ENCODE measurements at regions not wholly inside any gene's neighbourhood (a gene's known extent, or its start where the extent isn't known, plus 50 kb on each side); places are given as distances from the start of the nearest gene placed in this dataset.
"Not testable (repeated sequence)": the region's sequence is repeated elsewhere in the genome, so short reads cannot be mapped to it uniquely, and the experiment has no call there.

- ATAC-seq (no peak), DNase-seq (no peak)
- Histone ChIP-seq H3K9me3 (no peaks in the 10 kb centered on the region), H3K4me1 (no peaks in the 10 kb centered on the region), H3K27ac (no peak overlapping the region), H3K27me3 (no peaks in the 10 kb centered on the region), H3K36me3 (no peaks in the 10 kb centered on the region), H3K4me3 (no peak overlapping the region)
- WGBS, 2 donors, result 78 to 80% methylated on average over 2 of the region's 2 CpGs
- TF ChIP-seq, protein P1, sequence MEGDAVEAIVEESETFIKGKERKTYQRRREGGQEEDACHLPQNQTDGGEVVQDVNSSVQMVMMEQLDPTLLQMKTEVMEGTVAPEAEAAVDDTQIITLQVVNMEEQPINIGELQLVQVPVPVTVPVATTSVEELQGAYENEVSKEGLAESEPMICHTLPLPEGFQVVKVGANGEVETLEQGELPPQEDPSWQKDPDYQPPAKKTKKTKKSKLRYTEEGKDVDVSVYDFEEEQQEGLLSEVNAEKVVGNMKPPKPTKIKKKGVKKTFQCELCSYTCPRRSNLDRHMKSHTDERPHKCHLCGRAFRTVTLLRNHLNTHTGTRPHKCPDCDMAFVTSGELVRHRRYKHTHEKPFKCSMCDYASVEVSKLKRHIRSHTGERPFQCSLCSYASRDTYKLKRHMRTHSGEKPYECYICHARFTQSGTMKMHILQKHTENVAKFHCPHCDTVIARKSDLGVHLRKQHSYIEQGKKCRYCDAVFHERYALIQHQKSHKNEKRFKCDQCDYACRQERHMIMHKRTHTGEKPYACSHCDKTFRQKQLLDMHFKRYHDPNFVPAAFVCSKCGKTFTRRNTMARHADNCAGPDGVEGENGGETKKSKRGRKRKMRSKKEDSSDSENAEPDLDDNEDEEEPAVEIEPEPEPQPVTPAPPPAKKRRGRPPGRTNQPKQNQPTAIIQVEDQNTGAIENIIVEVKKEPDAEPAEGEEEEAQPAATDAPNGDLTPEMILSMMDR (IDR thresholded peaks at IDR 0.05), result no peak
- intact Hi-C loops (cut with DNase I), result no loop called here
Measured at GRCh38 chr9:31323726-31324444, 1060.6 kb upstream of the ACO1 start.

DNA sequence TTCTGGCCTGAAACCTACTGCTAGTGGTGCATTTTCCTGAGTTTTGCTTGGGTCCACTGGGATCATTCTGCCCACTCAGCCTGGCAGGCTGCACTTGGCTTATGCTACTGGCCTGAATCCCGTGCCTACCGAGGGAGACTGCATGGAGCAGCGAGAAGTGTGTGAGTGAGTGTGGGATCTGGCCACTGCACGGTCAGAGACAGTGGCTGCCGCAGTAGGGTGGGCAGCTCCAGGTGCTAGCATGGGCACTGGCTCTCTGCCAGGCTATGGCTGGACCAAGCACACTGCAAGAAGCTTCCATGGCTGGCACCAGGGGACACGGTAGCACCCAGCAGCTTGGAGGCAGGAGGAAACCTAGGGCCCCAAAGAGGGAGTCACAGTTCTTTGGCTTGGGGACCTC, 1058.7 kb upstream of the ACO1 start:
- no peak overlapping the region for H3K4me3 ChIP-seq
- H3K4me1 ChIP-seq, result no peaks in the 10 kb centered on the region
- H3K36me3 ChIP-seq, result no peaks in the 10 kb centered on the region
- TF ChIP-seq, protein P1 (IDR thresholded peaks at IDR 0.05), result no peak
- DNase-seq (no peak), ATAC-seq (peak in 1 of 8 donors; percentile 22)
- H3K27ac ChIP-seq, result no peak overlapping the region
- no peaks in the 10 kb centered on the region for H3K9me3 ChIP-seq
- 90 to 95% methylated on average over 6 of the region's 6 CpGs for WGBS, 2 donors
- intact Hi-C loops (cut with DNase I), result no loop called here
- H3K27me3 ChIP-seq, result no peaks in the 10 kb centered on the region

- H3K4me3 ChIP-seq; ATAC-seq; intact Hi-C loops (cut with DNase I); DNase-seq; H3K4me1 ChIP-seq; H3K27me3 ChIP-seq; H3K9me3 ChIP-seq; H3K36me3 ChIP-seq; H3K27ac ChIP-seq: not testable (repeated sequence)
- 93% methylated on average over 12 of the region's 12 CpGs for WGBS, 2 donors
Measured at GRCh38 chr9:31326883-31327282, 1057.6 kb upstream of the ACO1 start.

- H3K4me1 ChIP-seq, result peaks cover 0 to 20% (median 12%) of the 10 kb centered on the region in 9 donors
- no peak overlapping the region for H3K4me3 ChIP-seq
- TF ChIP-seq, protein P1 (IDR thresholded peaks at IDR 0.05), result no peak
- no peaks in the 10 kb centered on the region for H3K27me3 ChIP-seq
- WGBS, 2 donors, result 69 to 79% methylated on average over 6 of the region's 6 CpGs
- H3K9me3 ChIP-seq, result peaks cover 0 to 6% (median 0%) of the 10 kb centered on the region in 11 donors
- H3K27ac ChIP-seq, result peak overlapping the region in 6 of 10 donors; percentile 3 to 64 (median 47)
- H3K36me3 ChIP-seq, result no peaks in the 10 kb centered on the region
- no peak for ATAC-seq
- intact Hi-C loops (cut with DNase I), result no loop called here
- DNase-seq, result peak in 1 of 2 donors; percentile 8
Measured at GRCh38 chr9:31334837-31335528, 1049.5 kb upstream of the ACO1 start.
